ENCODE measurements at regions not wholly inside any gene's neighbourhood (a gene's known extent, or its start where the extent isn't known, plus 50 kb on each side); places are given as distances from the start of the nearest gene placed in this dataset.
A peak's percentile ranks its signal among the peaks of the same experiment; 100 is the strongest.

DNA sequence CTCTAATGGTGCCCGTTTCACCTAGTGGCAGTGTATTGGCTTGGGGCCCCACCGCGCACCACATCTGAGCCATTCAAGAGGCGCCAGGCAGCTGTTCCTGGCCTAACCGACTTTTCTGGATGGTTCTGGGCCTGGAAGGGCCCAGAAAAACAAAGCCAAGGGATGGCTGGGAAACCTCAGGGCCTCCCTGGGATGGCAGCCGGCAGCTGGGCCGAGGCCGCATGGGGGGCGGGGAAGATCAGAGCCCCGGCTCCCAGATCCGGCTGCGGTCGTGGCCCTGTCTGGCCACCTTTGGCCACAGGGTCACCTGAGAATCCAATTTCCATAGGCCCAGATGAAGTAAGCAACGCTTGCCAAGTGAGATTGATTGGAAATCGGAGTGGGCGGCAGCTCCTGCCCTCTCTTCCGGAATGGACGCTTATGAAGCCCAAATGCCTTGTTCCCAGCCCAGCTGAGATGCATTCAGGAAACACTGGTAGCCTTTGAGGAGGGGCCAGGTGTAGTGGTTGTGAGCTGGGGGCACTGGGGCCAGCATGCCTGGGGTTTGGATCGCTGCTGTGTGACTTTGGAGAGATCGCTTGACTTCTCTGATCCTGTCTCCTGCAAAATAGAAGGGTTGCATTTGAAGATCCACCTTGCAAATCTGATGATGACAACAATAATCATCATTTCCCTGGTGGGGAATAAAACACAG lies 163.8 kb upstream of the GSE1 start (continued):
- TF ChIP-seq, protein P1, sequence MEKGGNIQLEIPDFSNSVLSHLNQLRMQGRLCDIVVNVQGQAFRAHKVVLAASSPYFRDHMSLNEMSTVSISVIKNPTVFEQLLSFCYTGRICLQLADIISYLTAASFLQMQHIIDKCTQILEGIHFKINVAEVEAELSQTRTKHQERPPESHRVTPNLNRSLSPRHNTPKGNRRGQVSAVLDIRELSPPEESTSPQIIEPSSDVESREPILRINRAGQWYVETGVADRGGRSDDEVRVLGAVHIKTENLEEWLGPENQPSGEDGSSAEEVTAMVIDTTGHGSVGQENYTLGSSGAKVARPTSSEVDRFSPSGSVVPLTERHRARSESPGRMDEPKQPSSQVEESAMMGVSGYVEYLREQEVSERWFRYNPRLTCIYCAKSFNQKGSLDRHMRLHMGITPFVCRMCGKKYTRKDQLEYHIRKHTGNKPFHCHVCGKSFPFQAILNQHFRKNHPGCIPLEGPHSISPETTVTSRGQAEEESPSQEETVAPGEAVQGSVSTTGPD (CRISPR knock-in tag; IDR thresholded peaks at IDR 0.05) = peak; percentile 49
- TF ChIP-seq ZNF546 (CRISPR knock-in tag; conservative IDR thresholded peaks at IDR 0.05) = 0 out of 2 replicates have a peak, but pooled peaks have one; percentile 77
- TF ChIP-seq ZNF101 (CRISPR knock-in tag; IDR thresholded peaks at IDR 0.05; ENCODE audit: borderline replicate concordance, low read depth) = no peak
- no peak for TF ChIP-seq SRSF4 (IDR thresholded peaks at IDR 0.05; ENCODE audit: low read depth, low read length, poor library complexity, severe bottlenecking)
- no peak for TF ChIP-seq NONO (IDR thresholded peaks at IDR 0.05)
- TF ChIP-seq NONO (CRISPR knock-in tag; conservative IDR thresholded peaks at IDR 0.05) = 0 out of 2 replicates have a peak, but pooled peaks have one; percentile 16
- TF ChIP-seq ZNF7 (CRISPR knock-in tag; IDR thresholded peaks at IDR 0.05) = no peak
- no peak; the same call in none of the 2 replicates for TF ChIP-seq ARNT2 (CRISPR knock-in tag; IDR thresholded peaks at IDR 0.05; ENCODE audit: low read depth)
- TF ChIP-seq TBL1XR1 (IDR thresholded peaks at IDR 0.05; ENCODE audit: borderline replicate concordance, low read length, partially characterized antibody) = no peak
- TF ChIP-seq, protein P2, sequence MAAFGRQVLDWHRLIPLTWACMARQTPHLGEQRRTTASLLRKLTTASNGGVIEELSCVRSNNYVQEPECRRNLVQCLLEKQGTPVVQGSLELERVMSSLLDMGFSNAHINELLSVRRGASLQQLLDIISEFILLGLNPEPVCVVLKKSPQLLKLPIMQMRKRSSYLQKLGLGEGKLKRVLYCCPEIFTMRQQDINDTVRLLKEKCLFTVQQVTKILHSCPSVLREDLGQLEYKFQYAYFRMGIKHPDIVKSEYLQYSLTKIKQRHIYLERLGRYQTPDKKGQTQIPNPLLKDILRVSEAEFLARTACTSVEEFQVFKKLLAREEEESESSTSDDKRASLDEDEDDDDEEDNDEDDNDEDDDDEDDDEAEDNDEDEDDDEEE (CRISPR knock-in tag; IDR thresholded peaks at IDR 0.05) = no peak
- TF ChIP-seq, protein P3, sequence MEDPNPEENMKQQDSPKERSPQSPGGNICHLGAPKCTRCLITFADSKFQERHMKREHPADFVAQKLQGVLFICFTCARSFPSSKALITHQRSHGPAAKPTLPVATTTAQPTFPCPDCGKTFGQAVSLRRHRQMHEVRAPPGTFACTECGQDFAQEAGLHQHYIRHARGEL (CRISPR knock-in tag; IDR thresholded peaks at IDR 0.05) = no peak
- no peak for TF ChIP-seq CEBPB (IDR thresholded peaks at IDR 0.05; ENCODE audit: borderline replicate concordance, low read depth, low read length)
- no peak for TF ChIP-seq ZNF878 (CRISPR knock-in tag; IDR thresholded peaks at IDR 0.05)
- no peak for TF ChIP-seq MTF2 (CRISPR knock-in tag; IDR thresholded peaks at IDR 0.05; ENCODE audit: borderline replicate concordance)
- no peak for TF ChIP-seq TBP (CRISPR knock-in tag; IDR thresholded peaks at IDR 0.05)
- TF ChIP-seq NFATC3 (CRISPR knock-in tag; IDR thresholded peaks at IDR 0.05) = no peak; the same call in 1 of the 2 replicates
- no peak for TF ChIP-seq ZBTB20 (CRISPR knock-in tag; IDR thresholded peaks at IDR 0.05; ENCODE audit: borderline replicate concordance, low read depth)
- TF ChIP-seq HOXD1 (CRISPR knock-in tag; IDR thresholded peaks at IDR 0.05) = peak; percentile 61; the same call in 1 of the 2 replicates
- TF ChIP-seq, protein P4, sequence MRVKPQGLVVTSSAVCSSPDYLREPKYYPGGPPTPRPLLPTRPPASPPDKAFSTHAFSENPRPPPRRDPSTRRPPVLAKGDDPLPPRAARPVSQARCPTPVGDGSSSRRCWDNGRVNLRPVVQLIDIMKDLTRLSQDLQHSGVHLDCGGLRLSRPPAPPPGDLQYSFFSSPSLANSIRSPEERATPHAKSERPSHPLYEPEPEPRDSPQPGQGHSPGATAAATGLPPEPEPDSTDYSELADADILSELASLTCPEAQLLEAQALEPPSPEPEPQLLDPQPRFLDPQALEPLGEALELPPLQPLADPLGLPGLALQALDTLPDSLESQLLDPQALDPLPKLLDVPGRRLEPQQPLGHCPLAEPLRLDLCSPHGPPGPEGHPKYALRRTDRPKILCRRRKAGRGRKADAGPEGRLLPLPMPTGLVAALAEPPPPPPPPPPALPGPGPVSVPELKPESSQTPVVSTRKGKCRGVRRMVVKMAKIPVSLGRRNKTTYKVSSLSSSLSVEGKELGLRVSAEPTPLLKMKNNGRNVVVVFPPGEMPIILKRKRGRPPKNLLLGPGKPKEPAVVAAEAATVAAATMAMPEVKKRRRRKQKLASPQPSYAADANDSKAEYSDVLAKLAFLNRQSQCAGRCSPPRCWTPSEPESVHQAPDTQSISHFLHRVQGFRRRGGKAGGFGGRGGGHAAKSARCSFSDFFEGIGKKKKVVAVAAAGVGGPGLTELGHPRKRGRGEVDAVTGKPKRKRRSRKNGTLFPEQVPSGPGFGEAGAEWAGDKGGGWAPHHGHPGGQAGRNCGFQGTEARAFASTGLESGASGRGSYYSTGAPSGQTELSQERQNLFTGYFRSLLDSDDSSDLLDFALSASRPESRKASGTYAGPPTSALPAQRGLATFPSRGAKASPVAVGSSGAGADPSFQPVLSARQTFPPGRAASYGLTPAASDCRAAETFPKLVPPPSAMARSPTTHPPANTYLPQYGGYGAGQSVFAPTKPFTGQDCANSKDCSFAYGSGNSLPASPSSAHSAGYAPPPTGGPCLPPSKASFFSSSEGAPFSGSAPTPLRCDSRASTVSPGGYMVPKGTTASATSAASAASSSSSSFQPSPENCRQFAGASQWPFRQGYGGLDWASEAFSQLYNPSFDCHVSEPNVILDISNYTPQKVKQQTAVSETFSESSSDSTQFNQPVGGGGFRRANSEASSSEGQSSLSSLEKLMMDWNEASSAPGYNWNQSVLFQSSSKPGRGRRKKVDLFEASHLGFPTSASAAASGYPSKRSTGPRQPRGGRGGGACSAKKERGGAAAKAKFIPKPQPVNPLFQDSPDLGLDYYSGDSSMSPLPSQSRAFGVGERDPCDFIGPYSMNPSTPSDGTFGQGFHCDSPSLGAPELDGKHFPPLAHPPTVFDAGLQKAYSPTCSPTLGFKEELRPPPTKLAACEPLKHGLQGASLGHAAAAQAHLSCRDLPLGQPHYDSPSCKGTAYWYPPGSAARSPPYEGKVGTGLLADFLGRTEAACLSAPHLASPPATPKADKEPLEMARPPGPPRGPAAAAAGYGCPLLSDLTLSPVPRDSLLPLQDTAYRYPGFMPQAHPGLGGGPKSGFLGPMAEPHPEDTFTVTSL (CRISPR knock-in tag; IDR thresholded peaks at IDR 0.05; ENCODE audit: borderline replicate concordance) = 0 out of 2 replicates have a peak, but pooled peaks have one; percentile 18
- TF ChIP-seq SP4 (CRISPR knock-in tag; IDR thresholded peaks at IDR 0.05) = no peak; the same call in 1 of the 2 replicates
- TF ChIP-seq SRY (CRISPR knock-in tag; IDR thresholded peaks at IDR 0.05) = no peak
